ENCODE measurements at regions not wholly inside any gene's neighbourhood (a gene's known extent, or its start where the extent isn't known, plus 50 kb on each side); places are given as distances from the start of the nearest gene placed in this dataset.
"Not testable (repeated sequence)": the region's sequence is repeated elsewhere in the genome, so short reads cannot be mapped to it uniquely, and the experiment has no call there.

DNA sequence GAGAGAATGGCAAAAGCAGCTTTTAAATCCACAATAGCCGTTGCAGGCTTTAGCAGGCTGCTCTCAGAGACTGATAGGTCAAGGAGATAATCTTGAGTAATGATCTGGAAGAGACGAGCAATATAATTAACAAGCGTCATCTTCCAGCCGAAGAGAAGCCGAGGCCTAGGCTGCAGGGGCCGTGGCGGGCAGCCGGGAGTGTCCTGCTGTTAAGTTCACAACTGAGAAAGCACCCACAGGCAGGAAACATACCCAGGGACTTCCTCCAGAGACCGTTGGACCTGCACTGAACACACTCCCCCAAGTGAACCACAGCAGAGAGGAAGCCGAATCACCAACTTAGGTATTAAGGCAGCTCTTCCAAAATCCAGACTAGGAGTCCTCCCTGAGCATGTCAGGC is 182.3 kb downstream of the IRX2 start:
- DNase-seq, result no peak

DNA sequence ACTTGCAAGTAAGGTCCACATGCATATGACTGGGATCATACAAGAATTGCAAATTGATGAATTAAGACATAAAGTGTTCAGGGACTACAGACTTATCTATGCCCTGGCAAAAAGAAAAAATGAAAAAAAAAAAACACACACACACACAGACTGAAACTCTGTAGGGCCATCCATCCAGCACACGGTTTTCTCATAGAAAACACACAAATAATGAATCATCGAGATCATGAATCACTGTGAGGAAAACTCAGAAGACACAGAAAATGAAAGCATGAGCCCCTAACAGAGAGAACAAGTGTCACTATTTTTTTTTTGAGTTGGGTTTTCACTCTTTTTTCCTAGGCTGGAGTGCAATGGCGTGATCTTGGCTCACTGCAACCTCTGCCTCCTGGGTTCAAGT is 185.2 kb downstream of the IRX2 start:
- no peak for DNase-seq

DNA sequence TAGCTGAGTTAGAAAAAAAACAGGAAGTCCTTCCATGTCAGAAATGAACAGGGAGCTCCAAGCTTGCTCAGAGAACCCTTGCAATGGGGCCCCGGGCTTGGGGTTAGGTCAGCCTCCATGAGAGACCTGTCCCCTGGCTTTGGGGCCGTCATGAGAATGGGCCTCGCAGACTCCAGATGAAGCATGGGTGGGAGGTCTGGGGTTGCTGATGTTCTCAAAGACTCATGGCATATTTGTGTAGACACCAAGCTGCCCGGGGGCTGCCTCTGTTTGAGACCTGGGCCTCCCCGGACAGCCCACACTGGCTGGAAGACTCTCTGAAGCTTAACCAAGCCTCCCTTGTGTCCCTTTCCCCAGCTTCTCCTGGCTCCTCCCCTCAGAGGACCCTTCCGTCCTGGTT is 186.3 kb downstream of the IRX2 start:
- DNase-seq, result no peak

DNA sequence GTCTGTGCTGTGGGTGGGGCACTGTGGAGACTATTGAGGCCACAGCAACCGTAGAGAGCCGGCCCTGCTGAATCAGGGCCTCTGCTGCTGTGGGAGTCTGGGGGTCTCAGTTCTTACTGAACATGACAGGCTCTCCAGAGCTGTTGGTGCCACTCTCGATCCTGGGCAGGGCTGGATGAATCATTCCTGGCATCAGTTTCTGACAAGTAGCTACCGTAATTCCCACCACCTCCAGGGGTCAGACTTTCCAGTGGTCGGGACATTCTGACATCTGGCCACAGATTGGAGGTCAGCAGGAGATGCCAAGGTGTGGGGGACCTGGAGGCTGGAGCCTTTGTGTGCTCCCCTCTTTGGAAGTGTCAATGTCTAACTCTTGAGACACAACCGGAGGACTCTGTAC is 188.4 kb downstream of the IRX2 start:
- no peak for DNase-seq

DNA sequence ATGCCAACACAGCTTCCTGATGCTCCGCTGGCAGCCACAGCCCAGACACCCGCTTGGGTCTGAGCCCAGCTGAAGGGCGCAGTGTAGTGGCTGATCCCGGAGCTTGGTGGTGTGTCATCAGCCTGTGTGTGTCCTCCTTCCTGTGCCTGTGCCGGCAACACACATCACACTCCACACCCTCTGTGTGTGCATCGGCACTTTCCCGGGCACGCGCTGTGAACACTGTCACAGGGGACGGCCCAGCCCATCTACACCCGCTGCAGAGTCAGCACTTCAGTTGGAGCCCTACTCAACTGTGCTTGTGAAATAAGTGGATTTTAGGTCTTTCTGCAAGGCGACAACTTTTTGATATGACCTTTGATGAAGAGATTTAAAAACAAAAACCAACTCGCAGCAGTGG is 189.4 kb downstream of the IRX2 start:
- DNase-seq, result no peak

DNA sequence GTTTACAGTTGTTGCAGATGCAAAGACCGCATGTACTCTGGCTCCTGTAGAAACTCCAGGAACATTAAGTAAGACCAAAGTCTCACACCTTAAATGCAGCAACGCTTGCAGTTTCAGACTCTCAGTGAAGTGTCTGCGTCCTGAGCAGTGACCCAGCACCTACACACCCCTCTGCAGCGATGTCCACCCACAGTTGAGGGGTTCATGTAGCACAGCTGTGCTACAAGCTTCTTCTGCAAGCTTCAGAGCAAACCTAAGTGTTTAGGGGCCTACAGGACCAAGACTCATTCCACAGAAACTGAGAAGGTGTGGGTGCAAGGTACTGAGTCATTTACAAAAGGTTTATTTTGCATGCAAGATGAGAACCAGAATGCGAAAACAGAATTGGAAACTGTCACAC is 191.0 kb downstream of the IRX2 start:
- DNase-seq, result no peak

DNA sequence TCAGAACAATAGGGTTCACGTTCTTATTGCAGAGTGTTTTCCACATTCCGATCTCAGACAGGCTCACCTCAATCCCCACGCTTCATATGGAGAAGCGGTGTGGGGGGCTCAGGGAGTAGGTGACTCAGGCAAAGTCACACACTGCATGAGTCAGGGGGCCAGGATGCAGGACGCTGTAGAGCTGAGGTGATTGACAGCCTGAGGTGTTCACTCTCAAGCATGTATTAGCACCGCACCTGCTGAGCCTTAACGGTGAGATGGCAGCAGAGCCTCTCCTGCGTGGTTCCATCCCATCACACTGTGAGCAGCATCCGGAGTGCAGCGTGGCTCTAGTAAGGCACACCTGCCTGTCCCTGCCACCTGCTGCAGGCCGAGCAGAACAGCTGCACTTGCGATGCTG is 194.0 kb downstream of the IRX2 start:
- DNase-seq, result no peak

DNA sequence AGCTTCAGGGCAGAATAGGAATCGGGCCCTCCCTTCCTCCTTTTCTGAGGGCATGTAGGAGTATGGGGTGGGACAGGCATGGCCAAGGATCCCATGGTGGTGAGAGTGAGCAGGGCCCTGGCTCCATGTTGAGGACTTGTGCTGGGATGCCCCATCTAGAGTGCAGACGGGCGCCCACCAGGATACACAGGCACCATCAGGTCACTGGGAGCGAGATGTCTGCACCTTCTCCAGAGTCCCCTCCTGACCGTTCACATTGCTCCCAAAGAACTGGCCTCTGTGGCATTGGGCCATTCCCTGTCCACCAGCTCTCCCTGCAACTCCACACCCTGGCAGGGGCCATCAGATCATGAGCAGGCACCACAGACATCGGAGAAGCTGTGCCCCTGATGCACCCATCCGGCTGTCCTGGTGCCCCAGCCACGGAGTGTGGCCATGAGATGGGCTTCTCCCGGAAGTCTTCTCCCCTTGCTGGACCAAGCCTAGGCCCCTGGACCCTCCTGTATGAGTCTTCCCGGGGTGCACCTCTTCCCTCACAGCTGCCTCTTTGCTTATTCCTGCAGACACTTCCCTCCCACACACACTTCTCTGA is 195.0 kb downstream of the IRX2 start:
- DNase-seq, result no peak

DNA sequence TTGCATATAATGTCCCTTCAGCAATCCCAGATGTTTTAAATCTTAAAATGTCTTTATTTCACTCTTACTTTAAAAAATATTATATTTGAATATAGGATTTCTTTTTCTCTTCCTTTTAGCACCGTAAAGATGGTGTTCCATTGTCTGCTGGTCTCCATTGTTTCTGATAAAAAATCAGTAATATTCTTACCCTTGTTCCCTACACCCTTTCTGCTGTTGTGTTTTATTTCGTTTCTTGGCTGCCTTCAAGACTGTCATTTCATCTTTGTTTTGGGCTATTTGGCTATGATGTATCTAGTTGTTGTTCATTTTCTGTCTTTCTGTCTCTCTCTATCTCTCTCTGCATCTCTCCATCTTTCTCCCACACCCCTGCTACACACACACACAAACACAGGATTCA is 197.9 kb downstream of the IRX2 start:
- DNase-seq, result no peak

DNA sequence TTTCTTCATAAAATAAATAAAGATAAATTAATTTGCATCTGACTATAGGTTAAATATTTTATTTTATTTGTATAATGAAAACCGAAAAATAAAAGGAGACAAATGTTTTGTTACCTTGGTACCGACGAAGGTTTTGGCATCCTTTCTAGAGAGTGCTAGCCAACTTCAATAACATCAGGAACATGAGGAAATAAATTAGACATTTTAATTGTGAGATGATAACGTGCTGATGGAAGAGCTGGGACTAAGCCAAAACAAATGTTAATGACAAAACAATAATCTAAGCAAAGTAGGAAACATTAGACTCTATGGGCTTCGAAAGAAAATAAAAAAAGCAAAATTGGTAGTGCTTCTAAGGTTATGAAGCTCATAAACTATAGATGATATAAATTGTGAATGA is 201.0 kb downstream of the IRX2 start:
- DNase-seq, result no peak

DNA sequence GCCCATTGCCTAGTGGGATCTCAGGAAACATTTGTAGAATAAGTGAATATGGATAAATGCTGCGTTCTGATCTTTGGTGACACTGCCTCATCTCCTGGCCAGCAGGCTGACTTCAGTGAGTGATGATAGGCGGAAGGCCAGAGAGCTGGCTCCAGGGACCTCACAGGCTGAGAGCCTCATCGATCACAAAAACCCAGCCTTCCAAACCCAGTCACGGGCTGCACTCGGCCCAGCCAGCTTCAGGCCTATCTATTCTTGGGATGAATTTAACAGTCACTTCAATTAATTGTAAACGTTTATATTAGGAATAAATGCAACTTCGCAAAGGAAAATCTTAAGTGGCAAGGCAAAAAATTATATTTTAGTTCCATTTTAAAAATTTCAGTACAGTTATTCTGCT is 201.6 kb downstream of the IRX2 start:
- no peak for DNase-seq

DNA sequence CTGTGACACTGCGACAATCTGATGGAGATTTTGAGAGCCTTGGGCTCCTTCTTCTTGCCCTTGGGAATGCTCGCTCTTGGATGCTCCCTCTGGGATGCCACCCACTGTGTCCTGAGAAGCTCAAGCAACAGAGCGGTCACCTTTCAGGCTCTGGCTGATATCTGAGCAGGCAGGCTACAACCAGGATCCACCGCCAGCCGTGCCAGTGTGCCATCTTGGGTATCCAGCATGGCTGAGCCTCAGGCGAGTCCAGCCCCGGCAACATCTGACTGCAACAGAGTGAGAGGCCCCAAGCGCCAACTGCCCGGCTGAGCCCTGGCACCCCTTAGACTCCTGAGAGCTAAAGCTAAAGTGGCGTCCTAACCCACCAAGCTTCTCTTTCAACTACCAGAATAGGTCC is 202.1 kb downstream of the IRX2 start:
- DNase-seq, result no peak

DNA sequence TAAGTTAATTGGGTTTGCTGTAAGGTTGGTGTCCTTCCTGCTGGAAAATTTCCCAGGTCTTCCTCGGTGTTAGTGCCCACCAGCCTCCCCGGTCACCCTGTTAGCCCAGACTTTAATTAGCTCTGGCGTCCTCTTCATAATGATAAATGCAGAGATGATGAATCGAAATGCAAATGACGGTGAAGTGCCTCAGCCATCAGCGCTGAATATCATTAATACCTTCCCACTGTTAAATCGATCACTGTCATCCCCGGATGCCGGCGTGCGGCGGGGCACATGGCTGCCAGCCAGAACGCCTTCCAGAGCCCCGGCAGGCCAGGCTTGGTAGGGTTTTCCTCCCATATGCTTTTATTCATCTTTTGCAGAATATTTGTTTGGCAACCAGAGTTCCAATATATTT is 204.5 kb downstream of the IRX2 start:
- DNase-seq, result no peak

DNA sequence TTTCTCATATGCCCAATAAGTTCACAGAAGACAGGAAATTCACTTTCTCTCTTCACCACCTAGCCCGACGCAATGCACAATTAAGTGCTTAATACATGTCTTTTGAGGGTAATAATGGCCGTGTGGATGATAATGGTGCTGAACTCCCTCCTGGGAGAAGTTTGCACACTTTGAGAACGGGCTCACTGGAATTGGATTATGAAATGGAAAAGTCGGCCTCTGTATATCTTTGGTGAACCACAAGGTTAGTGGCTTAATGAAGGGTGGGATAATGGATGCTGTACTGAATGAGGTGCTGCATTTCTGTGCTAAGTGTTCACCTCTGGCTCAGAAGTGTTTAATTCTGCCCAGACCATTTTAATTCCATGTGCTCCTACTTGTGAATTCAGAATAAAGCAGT is 207.5 kb downstream of the IRX2 start:
- DNase-seq, result no peak

DNA sequence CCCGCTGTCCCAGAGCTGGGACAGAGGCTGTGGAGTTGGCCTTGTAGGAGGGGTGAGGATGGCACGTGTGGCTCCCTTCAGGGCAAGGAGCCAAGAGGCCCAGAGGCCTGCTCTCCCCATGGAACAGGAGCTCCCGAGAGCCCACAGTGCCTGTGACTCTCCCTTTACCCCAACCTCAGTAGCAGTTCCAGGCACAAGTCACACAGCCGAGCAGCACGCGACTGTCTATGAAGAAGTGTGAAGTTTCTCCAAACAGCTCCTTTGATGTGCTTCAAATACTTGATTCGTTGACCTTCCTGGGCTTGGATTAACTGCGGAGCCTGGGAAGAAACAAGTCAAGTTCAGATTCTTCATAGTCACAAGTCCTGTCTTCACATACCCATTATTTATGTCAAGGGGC is 208.7 kb downstream of the IRX2 start:
- DNase-seq, result no peak

DNA sequence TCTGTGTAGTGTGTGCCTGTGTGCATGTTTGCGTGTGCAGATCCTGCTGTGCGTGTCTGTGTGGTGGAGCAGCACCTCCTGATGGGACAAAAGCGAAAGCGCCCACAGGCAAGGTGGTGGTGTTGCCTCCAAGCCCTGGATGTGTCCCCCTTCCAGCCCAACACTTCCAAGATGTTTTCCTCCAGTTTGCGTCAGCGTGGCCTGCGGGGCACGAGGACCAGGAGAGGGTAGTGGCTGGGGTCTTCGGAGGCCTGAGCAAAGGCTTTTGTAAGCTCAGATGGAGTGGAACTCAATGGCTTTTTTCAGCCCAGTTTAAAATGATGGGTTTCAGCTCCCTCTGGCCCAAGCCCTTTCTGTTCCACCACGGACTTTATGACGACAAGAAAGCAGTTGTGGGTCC is 209.5 kb downstream of the IRX2 start:
- DNase-seq, result no peak

DNA sequence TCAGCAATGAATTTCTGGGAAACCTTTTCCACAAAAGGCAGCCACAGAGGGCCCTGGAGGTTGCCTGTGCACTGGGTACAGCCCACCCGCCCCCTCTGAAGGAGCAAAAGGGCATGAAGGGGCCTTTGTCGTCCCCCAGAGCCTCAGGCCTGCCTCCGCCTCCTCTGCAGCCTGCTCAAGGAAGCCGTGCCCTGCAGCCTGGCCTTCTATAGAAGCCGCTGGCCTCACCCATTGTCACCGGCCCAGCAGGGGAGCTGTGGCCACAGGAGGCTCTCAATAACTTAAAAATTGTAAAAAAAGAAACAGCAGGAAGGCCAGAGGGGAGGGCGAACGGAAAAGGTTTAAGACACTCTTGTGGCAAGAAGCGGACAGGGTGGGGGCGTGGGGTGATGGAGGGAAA is 213.3 kb downstream of the IRX2 start:
- no peak for DNase-seq

DNA sequence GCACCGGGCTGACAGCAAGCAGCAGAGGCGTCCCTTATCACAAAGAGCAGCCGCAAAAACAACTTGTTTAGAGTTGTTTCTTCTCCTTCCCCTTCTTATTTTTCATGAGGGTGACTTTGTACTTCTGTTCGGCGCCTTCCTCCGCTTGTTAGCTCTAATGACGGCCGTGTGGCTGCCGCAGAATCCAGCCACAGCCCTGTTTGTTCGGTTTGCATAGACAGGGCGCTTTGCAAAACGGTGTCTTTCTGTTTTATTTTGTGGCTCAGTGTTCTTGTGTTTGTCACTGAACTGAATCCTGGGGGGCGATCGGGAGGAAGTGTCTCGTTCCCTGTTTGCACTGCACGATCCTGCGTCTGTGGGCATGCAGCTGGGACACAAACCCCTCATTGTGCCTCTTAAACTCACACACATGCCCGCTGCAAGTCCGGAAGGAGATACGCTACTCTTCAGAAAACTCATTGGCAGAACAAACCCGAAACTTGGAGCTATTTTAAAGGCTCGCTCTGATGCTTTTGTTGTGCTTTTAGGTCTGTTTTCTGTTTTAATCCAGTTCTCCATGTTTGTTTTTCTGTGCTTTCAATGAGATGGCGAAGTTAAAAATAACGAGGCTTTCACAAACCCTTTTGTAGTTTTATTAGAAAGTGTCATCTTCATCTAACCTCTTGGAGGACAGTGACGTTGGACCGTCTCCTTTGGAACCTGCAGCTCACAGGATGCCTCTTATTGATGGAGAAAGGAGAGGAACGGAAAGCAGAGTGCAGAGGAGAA is 213.9 kb downstream of the IRX2 start:
- DNase-seq, result no peak

DNA sequence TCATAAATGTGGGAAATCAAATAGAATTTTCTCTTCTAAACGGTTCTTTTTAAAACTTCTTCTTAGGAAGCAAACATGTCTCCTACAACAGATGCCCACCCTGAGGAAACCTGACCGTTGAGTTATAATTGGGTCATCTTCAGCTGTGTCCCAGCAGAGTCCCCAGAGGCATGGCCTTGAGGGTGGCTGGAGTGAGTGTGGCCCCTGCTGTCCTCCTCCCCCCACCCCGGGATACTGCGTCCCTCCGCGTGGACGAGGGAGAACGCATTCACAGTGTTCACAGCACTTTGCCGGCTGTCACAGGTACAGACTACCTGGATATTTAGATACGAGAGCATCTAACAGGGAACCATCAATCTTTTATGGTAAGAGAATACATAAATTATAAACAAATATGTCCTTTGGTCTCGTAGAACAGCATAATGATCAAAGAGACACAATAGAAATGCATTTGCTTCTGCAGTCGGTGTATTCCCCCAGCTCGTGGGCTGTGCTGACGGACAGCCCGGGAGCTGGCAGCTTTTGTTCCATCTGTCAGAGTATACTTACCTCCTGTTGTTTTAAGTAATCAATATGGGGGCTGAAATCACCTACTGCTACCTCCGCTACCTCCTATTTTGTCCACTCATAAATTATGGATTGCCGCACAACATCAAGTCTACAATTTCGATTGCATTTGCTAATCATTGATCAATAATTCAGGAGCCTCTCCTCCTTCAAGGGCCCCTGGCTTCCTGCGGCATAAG is 214.7 kb downstream of the IRX2 start:
- DNase-seq, result no peak

DNA sequence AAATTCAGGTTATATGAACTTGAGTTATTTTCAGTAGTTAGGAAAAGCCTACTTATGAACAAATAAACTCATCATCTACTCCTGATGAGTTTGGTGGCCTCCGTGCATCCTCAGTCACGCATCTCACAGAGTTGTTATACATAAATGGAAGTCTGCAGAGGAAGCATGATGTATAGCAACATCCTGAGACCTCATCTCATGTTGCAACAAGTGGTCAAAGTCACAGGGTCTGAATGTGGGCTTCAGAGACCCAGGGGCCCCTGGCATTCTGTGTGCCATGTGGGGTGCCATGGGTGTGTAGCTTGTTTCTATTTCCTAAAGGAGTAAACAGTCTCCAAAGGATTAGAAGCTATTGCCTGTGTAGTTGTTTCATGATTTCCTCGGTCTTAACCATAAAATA is 216.5 kb downstream of the IRX2 start:
- DNase-seq, result no peak

DNA sequence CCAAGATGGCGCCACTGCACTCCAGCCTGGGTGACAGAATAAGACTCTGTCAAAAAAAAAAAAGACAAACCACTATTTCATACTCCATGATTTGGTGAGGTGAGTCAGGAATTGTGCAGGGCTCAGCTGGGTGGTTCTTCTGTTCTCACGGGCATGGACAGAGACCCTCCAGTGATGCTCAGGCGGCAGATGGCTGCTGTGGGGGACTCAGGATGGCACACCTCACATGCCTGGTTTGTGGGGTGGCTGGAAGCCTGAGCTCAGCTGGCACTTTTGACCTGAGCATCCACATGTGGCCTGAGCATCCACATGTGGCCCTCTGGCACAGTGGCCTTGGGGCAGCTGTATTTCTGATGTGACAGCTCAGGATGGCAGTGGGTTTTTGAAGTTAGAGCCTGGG is 217.2 kb downstream of the IRX2 start:
- DNase-seq, result no peak

DNA sequence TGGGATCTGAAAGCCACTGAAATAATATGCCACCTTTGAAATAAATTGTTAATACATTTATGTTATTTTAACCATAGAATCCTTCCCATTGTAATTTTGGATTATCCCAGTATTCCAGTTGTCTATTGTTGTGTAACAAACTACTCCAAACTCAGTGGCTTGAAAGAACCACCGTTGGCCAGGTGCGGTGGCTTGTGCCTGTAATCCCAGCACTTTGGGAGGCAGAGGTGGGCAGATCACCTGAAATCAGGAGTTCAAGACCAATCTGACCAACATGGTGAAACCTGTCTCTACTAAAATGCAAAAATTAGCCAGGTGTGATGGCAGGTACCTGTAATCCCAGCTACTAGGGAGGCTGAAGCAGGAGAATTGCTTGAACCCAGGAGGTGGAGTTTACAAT is 217.6 kb downstream of the IRX2 start:
- DNase-seq, result not testable (repeated sequence)

DNA sequence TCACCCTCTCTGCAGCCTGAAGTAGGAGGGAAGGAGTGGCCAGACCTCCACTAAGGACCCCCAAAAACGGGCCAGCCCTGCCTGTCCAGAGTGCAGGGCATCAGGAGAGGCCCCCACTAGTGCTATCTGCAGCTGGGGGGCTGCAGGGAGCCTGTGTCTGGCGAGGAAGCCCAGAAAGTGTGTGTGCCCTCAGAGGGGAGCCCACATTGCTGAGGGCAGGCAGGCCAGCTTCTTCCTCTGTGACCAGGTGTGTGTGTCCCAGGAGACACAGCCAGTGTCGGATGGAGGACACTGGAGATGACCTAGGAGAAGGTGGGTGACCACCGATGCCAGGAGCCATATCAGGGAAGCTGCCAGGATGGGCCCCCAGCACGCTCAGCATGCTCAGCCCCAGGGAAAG is 218.7 kb downstream of the IRX2 start:
- no peak for DNase-seq

DNA sequence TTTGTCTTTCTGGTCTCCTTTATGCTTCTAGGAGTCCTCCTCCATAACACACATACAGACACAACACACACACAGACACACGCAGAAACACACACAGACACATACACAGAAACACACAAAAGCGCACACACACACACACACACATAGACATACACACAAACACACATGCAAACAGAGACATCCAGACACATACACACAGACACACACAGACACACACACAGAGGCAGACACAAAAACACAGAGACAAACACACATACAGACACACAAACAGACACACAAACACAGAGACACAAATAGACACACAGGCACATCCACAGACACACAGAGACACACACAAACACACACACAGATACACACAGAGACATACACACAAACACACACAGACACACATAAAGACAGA is 220.2 kb downstream of the IRX2 start:
- no peak for DNase-seq

DNA sequence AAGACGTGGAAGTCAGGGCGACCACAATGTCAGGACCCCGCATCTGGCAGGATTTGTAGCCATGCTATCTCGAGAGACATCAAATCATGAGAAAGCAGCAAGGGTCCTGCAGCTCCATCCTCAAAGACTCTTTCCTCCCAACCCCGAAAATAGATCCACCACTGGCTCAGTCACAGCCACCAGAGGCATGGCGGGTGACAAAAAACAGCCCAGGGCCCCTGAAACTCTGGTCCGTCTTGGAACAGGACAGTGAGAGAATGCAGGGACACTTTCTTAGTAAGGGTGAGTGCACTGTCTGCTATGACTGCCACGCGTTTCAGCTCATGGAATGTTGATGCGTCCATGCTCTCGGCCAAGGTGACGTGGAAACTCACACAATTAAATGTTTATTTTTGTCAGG is 220.9 kb downstream of the IRX2 start:
- DNase-seq, result no peak
